Activated naive CD4-positive, alpha-beta T cell treated with Interleukin-2 at 50 U/mL for 16 hours (primary cell): ENCODE measurements at regions not wholly inside any gene's neighbourhood (a gene's known extent, or its start where the extent isn't known, plus 50 kb on each side); places are given as distances from the start of the nearest gene placed in this dataset.

Experiments
- DNase-seq: peaks from one replicate; pipeline ENCODE4 v3.0.0-alpha.2; 2020

- no peak for DNase-seq
These were observed 178.7 kb upstream of the RBPJ start for GRCh38 chr4:26141911-26142638.

- no peak for DNase-seq
These were observed 176.2 kb upstream of the RBPJ start for GRCh38 chr4:26144526-26145155.

GRCh38 chr4:26145212-26145611 lies 175.6 kb upstream of the RBPJ start:
- no peak for DNase-seq

GRCh38 chr4:26148927-26149326 lies 171.9 kb upstream of the RBPJ start:
- no peak for DNase-seq

- peak; percentile 49 for DNase-seq
These were observed 169.9 kb upstream of the RBPJ start for GRCh38 chr4:26150948-26151347.

- DNase-seq = no peak
These were observed 169.2 kb upstream of the RBPJ start for GRCh38 chr4:26151615-26152014.

GRCh38 chr4:26152056-26152455 lies 168.8 kb upstream of the RBPJ start:
- no peak for DNase-seq

- DNase-seq = no peak
These were observed 163.3 kb upstream of the RBPJ start for GRCh38 chr4:26157541-26157940.

- no peak for DNase-seq
These were observed 160.2 kb upstream of the RBPJ start for GRCh38 chr4:26160591-26160990.

- no peak for DNase-seq
These were observed 159.6 kb upstream of the RBPJ start for GRCh38 chr4:26161030-26161824.

- DNase-seq = no peak
These were observed 158.7 kb upstream of the RBPJ start for GRCh38 chr4:26162101-26162500.

- no peak for DNase-seq
These were observed 157.1 kb upstream of the RBPJ start for GRCh38 chr4:26163425-26164362.

- DNase-seq = no peak
These were observed 149.3 kb upstream of the RBPJ start for GRCh38 chr4:26171501-26171900.

GRCh38 chr4:26171941-26172340 lies 148.9 kb upstream of the RBPJ start:
- no peak for DNase-seq

GRCh38 chr4:26173619-26174018 lies 147.2 kb upstream of the RBPJ start:
- no peak for DNase-seq

GRCh38 chr4:26174027-26174426 lies 146.8 kb upstream of the RBPJ start:
- DNase-seq = no peak

- peak; percentile 56 for DNase-seq
These were observed 145.6 kb upstream of the RBPJ start for GRCh38 chr4:26175006-26175786.

GRCh38 chr4:26175905-26176470 lies 144.8 kb upstream of the RBPJ start:
- DNase-seq = no peak

GRCh38 chr4:26176598-26177149 lies 144.1 kb upstream of the RBPJ start:
- DNase-seq = no peak

GRCh38 chr4:26178854-26179253 lies 142.0 kb upstream of the RBPJ start:
- DNase-seq = peak; percentile 10

- peak; percentile 51 for DNase-seq
These were observed 141.5 kb upstream of the RBPJ start for GRCh38 chr4:26179316-26179760.
